ENCODE measurements at regions not wholly inside any gene's neighbourhood (a gene's known extent, or its start where the extent isn't known, plus 50 kb on each side); places are given as distances from the start of the nearest gene placed in this dataset.

DNA sequence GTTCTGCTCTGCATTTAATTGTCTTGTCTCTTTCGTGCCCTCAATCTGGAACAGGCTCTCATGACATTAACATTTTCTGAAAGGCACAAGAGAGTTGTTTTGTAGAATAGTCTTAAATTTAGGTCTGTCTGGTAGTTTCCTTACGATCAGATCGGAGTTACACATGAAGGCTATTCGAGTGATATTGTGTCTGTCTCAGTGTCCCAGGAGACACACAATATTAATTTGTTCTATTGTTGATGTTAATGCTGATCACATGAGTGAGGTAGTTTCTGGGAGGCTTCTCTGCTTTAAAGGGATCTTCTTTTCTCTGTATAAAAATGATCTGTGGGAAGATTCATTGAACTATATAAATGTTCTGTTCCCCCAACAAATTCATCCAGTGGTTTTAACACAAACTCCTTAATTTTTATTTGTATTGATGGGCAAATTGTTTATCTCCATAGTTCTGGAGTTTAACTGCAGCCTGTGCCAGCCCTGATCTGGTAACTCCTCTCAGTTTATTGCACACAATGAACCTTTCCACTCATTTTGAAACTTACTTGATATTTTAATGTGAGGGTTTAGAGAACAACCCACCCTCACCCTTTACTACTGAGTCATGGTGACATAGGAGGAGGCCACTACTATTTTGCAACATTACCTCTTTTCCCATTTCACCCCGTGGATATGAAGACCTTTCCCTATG, 223.0 kb downstream of the CBLN4 start:
- no peak overlapping the region for H3K4me2 ChIP-seq

More for the DNA sequence above, 223.0 kb downstream of the CBLN4 start:
- no peaks in the 10 kb centered on the region for H4K20me1 ChIP-seq (replicated peaks; ENCODE audit: insufficient read depth)
- H3K27ac ChIP-seq (ENCODE audit: low read depth), result no peak overlapping the region
- H3K9me2 ChIP-seq (ENCODE audit: insufficient read depth), result no peaks in the 10 kb centered on the region
- H3K36me3 ChIP-seq (ENCODE audit: insufficient read depth), result peaks cover 14% of the 10 kb centered on the region
- Mint-ChIP-seq H3K4me3 (no peak overlapping the region), H3K27ac (no peak overlapping the region), H3K9me3 (peaks cover 92% of the 10 kb centered on the region), H3K27me3 (ENCODE audit: insufficient read depth, low read depth, poor library complexity) (no peaks in the 10 kb centered on the region), H3K36me3 (ENCODE audit: low read depth) (peaks cover 35% of the 10 kb centered on the region), H3K4me1 (no peaks in the 10 kb centered on the region)
- TF ChIP-seq ZNF462 (CRISPR knock-in tag; IDR thresholded peaks at IDR 0.05) (no peak), ZNF331 (CRISPR knock-in tag; IDR thresholded peaks at IDR 0.05; ENCODE audit: low read depth) (no peak), ZNF114 (CRISPR knock-in tag; IDR thresholded peaks at IDR 0.05) (no peak), NANOG (IDR thresholded peaks at IDR 0.05; ENCODE audit: borderline replicate concordance) (no peak), CTCF (conservative IDR thresholded peaks at IDR 0.05; ENCODE audit: low read depth in 2 of 2) (no peak), EZH2phosphoT487 (IDR thresholded peaks at IDR 0.05; ENCODE audit: unreplicated experiment) (no peak), STAT1 (IDR thresholded peaks at IDR 0.05; ENCODE audit: unreplicated experiment) (no peak), POLR2AphosphoS5 (IDR thresholded peaks at IDR 0.05; ENCODE audit: low read depth) (no peak), CREB1 (CRISPR knock-in tag; IDR thresholded peaks at IDR 0.05; ENCODE audit: low read depth) (no peak), EZH2 (IDR thresholded peaks at IDR 0.05; ENCODE audit: low read depth, unreplicated experiment) (no peak), JUNB (IDR thresholded peaks at IDR 0.05; ENCODE audit: unreplicated experiment) (no peak), REST (IDR thresholded peaks at IDR 0.05; ENCODE audit: unreplicated experiment) (no peak)
- TF ChIP-seq, protein P1, sequence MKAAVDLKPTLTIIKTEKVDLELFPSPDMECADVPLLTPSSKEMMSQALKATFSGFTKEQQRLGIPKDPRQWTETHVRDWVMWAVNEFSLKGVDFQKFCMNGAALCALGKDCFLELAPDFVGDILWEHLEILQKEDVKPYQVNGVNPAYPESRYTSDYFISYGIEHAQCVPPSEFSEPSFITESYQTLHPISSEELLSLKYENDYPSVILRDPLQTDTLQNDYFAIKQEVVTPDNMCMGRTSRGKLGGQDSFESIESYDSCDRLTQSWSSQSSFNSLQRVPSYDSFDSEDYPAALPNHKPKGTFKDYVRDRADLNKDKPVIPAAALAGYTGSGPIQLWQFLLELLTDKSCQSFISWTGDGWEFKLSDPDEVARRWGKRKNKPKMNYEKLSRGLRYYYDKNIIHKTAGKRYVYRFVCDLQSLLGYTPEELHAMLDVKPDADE (IDR thresholded peaks at IDR 0.05), result no peak
- H3K27me3 ChIP-seq (ENCODE audit: insufficient read depth), result no peaks in the 10 kb centered on the region
- ATAC-seq (no peak), DNase-seq (ENCODE audit: low spot score) (no peak)
- no peaks in the 10 kb centered on the region for H3K4me1 ChIP-seq (ENCODE audit: insufficient read depth)
- no peak overlapping the region for H3K4me3 ChIP-seq
- H3K79me2 ChIP-seq (replicated peaks; ENCODE audit: insufficient read depth), result no peaks in the 10 kb centered on the region
- H2AFZ ChIP-seq, result no peak overlapping the region
- no peaks in the 10 kb centered on the region for H3F3A ChIP-seq (replicated peaks; ENCODE audit: low read depth)

Data from GM23338 (cell line).